ENCODE measurements at regions not wholly inside any gene's neighbourhood (a gene's known extent, or its start where the extent isn't known, plus 50 kb on each side); places are given as distances from the start of the nearest gene placed in this dataset.

DNA sequence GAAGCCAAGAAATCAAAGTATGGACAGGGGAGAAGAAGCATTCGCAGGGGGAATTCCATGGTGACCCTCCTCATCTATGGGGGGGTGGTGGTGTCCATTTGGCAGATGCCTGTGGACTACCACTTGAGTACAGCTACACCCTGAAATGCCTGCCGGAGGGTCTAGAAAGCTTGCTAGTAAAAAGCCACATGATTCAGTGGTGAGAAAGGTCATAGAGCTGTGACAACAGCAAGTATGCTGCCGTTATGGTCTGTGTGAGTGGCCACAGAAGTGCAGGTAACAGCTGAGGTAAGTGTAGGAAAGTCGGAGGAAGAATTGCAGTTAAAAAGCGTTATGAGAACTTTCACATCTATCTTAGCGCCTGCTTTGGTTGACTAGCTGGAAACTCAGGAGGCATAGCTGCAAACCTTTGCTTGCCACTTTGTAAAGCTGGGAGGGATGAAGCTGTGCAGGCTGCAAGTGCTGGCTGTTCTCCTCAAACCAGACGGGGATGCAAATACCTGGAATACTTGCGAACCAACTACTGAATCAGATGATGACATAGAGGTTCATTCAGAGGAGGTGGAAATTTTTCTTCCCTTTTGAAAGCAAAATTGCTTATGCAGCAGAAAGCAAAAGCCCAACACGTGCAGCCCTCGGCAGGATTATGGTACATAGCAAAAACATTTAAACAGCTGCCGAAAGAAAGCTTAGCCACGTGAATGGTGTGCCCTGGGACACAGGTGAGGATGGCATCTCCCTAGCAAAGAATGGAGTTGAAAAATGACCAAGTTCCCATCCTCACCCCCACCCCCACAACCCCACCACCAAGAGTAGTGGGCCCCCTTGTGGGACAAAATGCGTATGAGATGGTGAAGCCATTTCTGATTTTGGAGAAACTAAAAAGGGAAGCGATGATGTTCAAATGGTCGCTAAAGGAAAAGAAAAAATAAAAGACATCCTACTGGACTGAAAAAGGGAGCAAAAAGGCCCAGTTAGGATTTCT lies 287.0 kb downstream of the RERGL start:
- no peak for DNase-seq

DNA sequence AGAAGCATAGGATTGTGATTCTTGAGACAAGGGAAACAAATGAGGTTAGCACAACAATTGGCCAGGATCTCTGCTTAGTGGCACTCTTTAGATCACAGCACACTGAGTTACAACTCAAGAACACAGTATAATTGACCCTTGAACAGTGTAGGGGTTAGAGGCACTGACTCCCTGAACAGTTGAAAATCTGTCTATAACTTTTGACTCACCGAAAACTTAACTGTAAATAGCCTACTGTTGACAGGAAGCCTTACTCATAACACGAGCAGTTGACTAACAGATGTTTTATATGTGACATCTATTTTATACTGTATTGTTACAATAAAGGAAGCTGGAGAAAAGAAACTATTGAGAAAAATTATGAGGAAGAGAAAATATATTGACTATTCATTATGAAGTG lies 296.1 kb downstream of the RERGL start:
- DNase-seq: no peak

DNA sequence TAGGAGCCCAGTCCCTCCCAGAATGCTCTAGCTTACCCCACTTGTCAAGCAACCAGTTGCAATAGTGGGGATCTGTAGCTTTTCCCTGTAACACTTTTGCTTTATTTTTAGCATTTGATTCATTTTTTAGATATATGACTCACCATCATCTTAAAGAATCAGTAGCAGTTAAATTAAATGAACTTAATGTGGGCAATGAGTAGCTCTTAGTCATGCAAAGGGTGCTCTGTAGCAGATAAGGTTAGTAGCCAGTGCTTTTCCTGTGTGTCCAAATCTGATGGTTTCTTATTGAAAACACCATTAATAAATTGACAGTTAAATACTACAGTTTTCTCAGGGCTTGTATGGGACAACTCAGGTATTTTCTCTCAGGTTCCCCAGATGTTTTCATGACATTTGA lies 311.8 kb downstream of the RERGL start:
- DNase-seq: no peak

DNA sequence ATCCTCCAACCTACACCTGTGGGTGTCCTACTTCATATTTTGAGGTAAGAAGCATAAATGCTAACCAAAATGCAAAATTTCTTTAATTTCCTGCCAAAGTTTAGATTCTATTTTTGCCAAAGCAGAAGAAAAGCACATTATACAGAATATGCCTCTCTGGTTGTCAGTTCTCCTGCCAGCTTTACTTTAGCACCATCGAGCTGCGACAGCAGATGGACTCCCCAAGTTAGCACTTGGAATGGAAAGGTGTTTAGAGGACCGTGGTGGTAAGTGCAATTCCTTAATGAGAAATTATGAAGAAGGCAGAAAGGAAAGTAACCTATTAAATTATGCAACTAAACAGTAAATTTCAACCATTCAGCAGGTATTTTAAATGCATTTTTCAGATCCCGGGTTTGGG lies 326.6 kb downstream of the RERGL start:
- DNase-seq: no peak

DNA sequence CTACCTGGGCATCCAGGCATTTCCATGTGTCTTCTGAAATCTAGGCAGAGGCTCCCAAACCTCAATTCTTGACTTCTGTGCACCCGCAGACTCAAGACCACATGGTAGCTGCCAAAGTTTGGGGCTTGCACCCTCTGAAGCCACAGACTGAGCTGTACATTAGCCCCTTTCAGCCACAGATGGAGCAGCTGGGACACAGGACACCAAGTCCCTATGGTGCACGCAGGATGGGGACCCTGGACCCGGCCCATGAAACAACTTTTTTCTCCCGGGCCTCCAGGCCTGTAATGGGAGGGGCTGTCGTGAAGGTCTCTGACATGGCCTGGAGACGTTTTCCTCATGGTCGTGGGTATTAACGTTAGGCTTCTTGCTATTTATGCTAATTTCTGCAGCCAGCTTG lies 330.0 kb downstream of the RERGL start:
- DNase-seq: no peak

Measured in NCI-H1694 treated with DMSO at 0.1 percent for 48 hours (cell line).